ENCODE measurements at regions not wholly inside any gene's neighbourhood (a gene's known extent, or its start where the extent isn't known, plus 50 kb on each side); places are given as distances from the start of the nearest gene placed in this dataset.

DNA sequence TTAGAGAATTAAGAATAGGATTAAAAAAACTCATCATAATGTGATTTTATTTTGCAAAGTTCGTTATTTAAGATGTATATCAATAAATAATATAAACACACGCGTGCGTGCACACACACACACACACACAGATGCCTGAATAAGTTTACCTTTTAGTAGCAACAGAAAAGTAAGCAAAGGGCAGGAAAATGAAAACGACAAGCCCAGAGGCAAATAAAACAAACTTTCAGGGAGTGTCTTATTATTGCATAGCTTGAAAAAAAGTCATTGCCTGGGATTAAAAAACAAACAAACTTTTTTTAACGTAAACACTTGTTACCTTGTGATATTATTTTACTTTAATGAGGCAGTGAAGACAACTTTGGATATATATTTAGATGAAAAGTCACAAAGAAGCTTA, 226.4 kb downstream of the BAMBI start:
- TF ChIP-seq EZH2 (IDR thresholded peaks at IDR 0.05; ENCODE audit: borderline replicate concordance, low read length) = no peak
- TF ChIP-seq CTCF (IDR thresholded peaks at IDR 0.05; ENCODE audit: low read length) = no peak
- Histone ChIP-seq H3K27ac (ENCODE audit: low read depth, low read length, poor library complexity, severe bottlenecking) (no peak overlapping the region), H3K4me3 (ENCODE audit: low read depth, low read length, poor library complexity, severe bottlenecking) (no peak overlapping the region), H3K4me1 (ENCODE audit: insufficient read depth, low read length, severe bottlenecking) (no peaks in the 10 kb centered on the region), H3K27me3 (ENCODE audit: insufficient read depth, low read length) (no peaks in the 10 kb centered on the region), H3K79me2 (ENCODE audit: insufficient read depth, low read length) (no peaks in the 10 kb centered on the region), H3K36me3 (ENCODE audit: insufficient read depth, low read length) (no peaks in the 10 kb centered on the region), H4K20me1 (ENCODE audit: insufficient read depth, low read length) (no peaks in the 10 kb centered on the region), H3K9ac (ENCODE audit: low read length) (no peak overlapping the region), H3K9me3 (ENCODE audit: low read length) (no peaks in the 10 kb centered on the region), H3K4me2 (ENCODE audit: low read length) (no peak overlapping the region), H2AFZ (ENCODE audit: low read length) (no peak overlapping the region), H3K9me2 (ENCODE audit: low read depth, low read length) (no peaks in the 10 kb centered on the region), H3F3A (ENCODE audit: insufficient read depth, low read length) (no peaks in the 10 kb centered on the region)

DNA sequence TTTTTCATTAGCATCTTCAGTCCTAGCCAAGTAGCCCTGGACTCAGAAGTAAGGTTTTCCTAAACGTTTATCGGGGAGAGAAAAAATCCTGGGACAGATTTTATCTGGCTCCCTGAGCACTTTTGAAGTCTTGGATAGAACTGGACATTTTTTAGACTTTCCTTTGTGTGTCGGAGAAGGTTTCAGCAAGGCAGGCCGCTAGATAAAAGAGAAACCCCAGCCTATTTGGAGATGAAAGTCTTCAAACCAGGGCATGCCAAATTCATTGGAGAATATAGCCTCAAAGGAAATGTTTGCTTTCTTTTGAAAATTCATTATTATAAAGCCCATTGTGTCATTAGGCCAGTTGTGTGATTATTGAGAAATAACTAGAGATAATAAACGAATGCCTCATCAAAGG, 228.1 kb downstream of the BAMBI start:
- Histone ChIP-seq H3K4me2 (ENCODE audit: low read length) (no peak overlapping the region), H3K4me1 (ENCODE audit: insufficient read depth, low read length, severe bottlenecking) (no peaks in the 10 kb centered on the region), H3K27me3 (ENCODE audit: insufficient read depth, low read length) (no peaks in the 10 kb centered on the region), H4K20me1 (ENCODE audit: insufficient read depth, low read length) (no peaks in the 10 kb centered on the region), H3K9ac (ENCODE audit: low read length) (no peak overlapping the region), H3K36me3 (ENCODE audit: insufficient read depth, low read length) (no peaks in the 10 kb centered on the region), H3K4me3 (ENCODE audit: low read depth, low read length, poor library complexity, severe bottlenecking) (no peak overlapping the region), H3K9me3 (ENCODE audit: low read length) (no peaks in the 10 kb centered on the region), H3F3A (ENCODE audit: insufficient read depth, low read length) (no peaks in the 10 kb centered on the region), H3K9me2 (ENCODE audit: low read depth, low read length) (no peaks in the 10 kb centered on the region), H3K79me2 (ENCODE audit: insufficient read depth, low read length) (no peaks in the 10 kb centered on the region), H3K27ac (ENCODE audit: low read depth, low read length, poor library complexity, severe bottlenecking) (no peak overlapping the region), H2AFZ (ENCODE audit: low read length) (no peak overlapping the region)
- no peak for TF ChIP-seq CTCF (IDR thresholded peaks at IDR 0.05; ENCODE audit: low read length)

DNA sequence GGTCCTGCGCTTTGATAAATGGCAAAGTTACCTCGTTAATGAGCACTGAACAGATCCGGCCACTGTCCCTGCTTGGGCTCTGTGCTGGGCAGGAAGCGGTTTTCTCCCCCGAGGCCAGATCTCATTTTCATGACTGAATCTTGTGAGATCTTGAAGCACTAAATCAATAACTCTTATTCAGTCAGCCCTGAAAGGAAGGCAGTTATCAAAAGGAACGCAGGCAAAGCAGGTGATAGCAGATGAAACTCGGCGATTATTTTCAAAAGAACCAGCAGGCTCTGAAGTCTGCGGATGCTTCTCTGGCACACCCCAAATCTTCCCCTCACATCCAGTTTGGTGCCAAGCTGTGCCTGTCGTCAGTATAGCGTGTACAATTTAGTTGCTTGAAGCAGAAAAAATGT, 228.7 kb downstream of the BAMBI start:
- no peaks in the 10 kb centered on the region for H3K4me1 ChIP-seq (ENCODE audit: insufficient read depth, low read length, severe bottlenecking)
- no peak overlapping the region for H3K27ac ChIP-seq (ENCODE audit: low read depth, low read length, poor library complexity, severe bottlenecking)
- H3K9me2 ChIP-seq (ENCODE audit: low read depth, low read length) = no peaks in the 10 kb centered on the region
- H2AFZ ChIP-seq (ENCODE audit: low read length) = no peak overlapping the region
- H3K4me2 ChIP-seq (ENCODE audit: low read length) = no peak overlapping the region
- no peaks in the 10 kb centered on the region for H3K9me3 ChIP-seq (ENCODE audit: low read length)
- no peak overlapping the region for H3K9ac ChIP-seq (ENCODE audit: low read length)
- H3F3A ChIP-seq (ENCODE audit: insufficient read depth, low read length) = no peaks in the 10 kb centered on the region
- H3K79me2 ChIP-seq (ENCODE audit: insufficient read depth, low read length) = no peaks in the 10 kb centered on the region
- H3K36me3 ChIP-seq (ENCODE audit: insufficient read depth, low read length) = no peaks in the 10 kb centered on the region
- no peak for TF ChIP-seq CTCF (IDR thresholded peaks at IDR 0.05; ENCODE audit: low read length)
- no peak for TF ChIP-seq EZH2 (IDR thresholded peaks at IDR 0.05; ENCODE audit: borderline replicate concordance, low read length)
- no peaks in the 10 kb centered on the region for H3K27me3 ChIP-seq (ENCODE audit: insufficient read depth, low read length)
- no peaks in the 10 kb centered on the region for H4K20me1 ChIP-seq (ENCODE audit: insufficient read depth, low read length)
- H3K4me3 ChIP-seq (ENCODE audit: low read depth, low read length, poor library complexity, severe bottlenecking) = no peak overlapping the region

Data from OCI-LY1 (cell line).